ENCODE measurements at regions not wholly inside any gene's neighbourhood (a gene's known extent, or its start where the extent isn't known, plus 50 kb on each side); places are given as distances from the start of the nearest gene placed in this dataset.

GRCh38 chr9:1722404-1722803, 292.7 kb upstream of the SMARCA2 start:
- H3K4me2 ChIP-seq (replicated peaks; ENCODE audit: extremely low read depth, low read length, poor library complexity, severe bottlenecking), result no peak overlapping the region
- H3K36me3 Mint-ChIP-seq, result no peaks in the 10 kb centered on the region
- H3K9me3 ChIP-seq (replicated peaks in 1 of 2; ENCODE audit: control insufficient read depth in 1 of 2, insufficient read depth in 1 of 2, low read length in 2 of 2), result no peaks in the 10 kb centered on the region
- H3K27ac ChIP-seq (ENCODE audit: low read depth in 1 of 2, low read length in 2 of 2), result no peak overlapping the region
- no CpG with 5 or more reads among the region's 1 CpG for WGBS (ENCODE audit: insufficient coverage)
- intact Hi-C loops (cut with micrococcal nuclease), result no loop called here
- no peaks in the 10 kb centered on the region for H3K27me3 ChIP-seq (ENCODE audit: control insufficient read depth in 2 of 2, insufficient read depth in 2 of 2, low read length in 2 of 2)
- H3K27me3 Mint-ChIP-seq (ENCODE audit: low read depth in 3 of 3), result peaks cover 0 to 2% (median 0%) of the 10 kb centered on the region in 3 donors
- TF ChIP-seq CTCF (IDR thresholded peaks at IDR 0.05), result no peak
- H3K9me3 Mint-ChIP-seq, result peaks cover 0 to 5% (median 0%) of the 10 kb centered on the region in 7 donors
- no peak for DNase-seq
- no peak overlapping the region for H2AFZ ChIP-seq (ENCODE audit: insufficient read depth, low read depth, low read length, poor library complexity, severe bottlenecking)
- no peak overlapping the region for H3K9ac ChIP-seq (ENCODE audit: insufficient read depth, low read length, poor library complexity, severe bottlenecking)
- no peak overlapping the region for H3K4me3 ChIP-seq (replicated peaks in 1 of 3; ENCODE audit: low read depth in 2 of 3, low read length in 3 of 3)
- H3K4me1 ChIP-seq (ENCODE audit: control insufficient read depth in 1 of 2, insufficient read depth in 2 of 2, low read length in 2 of 2), result no peaks in the 10 kb centered on the region
- H3K27ac Mint-ChIP-seq, result no peak overlapping the region
- H3K79me2 ChIP-seq (ENCODE audit: insufficient read depth, low read length), result no peaks in the 10 kb centered on the region
- H3K4me1 Mint-ChIP-seq, result no peaks in the 10 kb centered on the region
- H3K36me3 ChIP-seq (replicated peaks in 1 of 2; ENCODE audit: control insufficient read depth in 1 of 2, insufficient read depth in 2 of 2, low read length in 2 of 2), result no peaks in the 10 kb centered on the region
- no peak overlapping the region for H3K4me3 Mint-ChIP-seq
- no peaks in the 10 kb centered on the region for H4K20me1 ChIP-seq (ENCODE audit: insufficient read depth, low read length)

- Histone ChIP-seq H3K4me2 (replicated peaks; ENCODE audit: extremely low read depth, low read length, poor library complexity, severe bottlenecking) (no peak overlapping the region), H2AFZ (ENCODE audit: insufficient read depth, low read depth, low read length, poor library complexity, severe bottlenecking) (no peak overlapping the region), H3K27me3 (ENCODE audit: control insufficient read depth in 2 of 2, insufficient read depth in 2 of 2, low read length in 2 of 2) (no peaks in the 10 kb centered on the region), H3K9me3 (replicated peaks in 1 of 2; ENCODE audit: control insufficient read depth in 1 of 2, insufficient read depth in 1 of 2, low read length in 2 of 2) (no peaks in the 10 kb centered on the region), H3K4me1 (ENCODE audit: control insufficient read depth in 1 of 2, insufficient read depth in 2 of 2, low read length in 2 of 2) (no peaks in the 10 kb centered on the region), H4K20me1 (ENCODE audit: insufficient read depth, low read length) (no peaks in the 10 kb centered on the region), H3K36me3 (replicated peaks in 1 of 2; ENCODE audit: control insufficient read depth in 1 of 2, insufficient read depth in 2 of 2, low read length in 2 of 2) (no peaks in the 10 kb centered on the region), H3K4me3 (replicated peaks in 1 of 3; ENCODE audit: low read depth in 2 of 3, low read length in 3 of 3) (no peak overlapping the region), H3K79me2 (ENCODE audit: insufficient read depth, low read length) (no peaks in the 10 kb centered on the region), H3K9ac (ENCODE audit: insufficient read depth, low read length, poor library complexity, severe bottlenecking) (no peak overlapping the region), H3K27ac (ENCODE audit: low read depth in 1 of 2, low read length in 2 of 2) (no peak overlapping the region)
- peaks cover 0 to 5% (median 0%) of the 10 kb centered on the region in 7 donors for H3K9me3 Mint-ChIP-seq
- H3K36me3 Mint-ChIP-seq, result no peaks in the 10 kb centered on the region
- no peak for DNase-seq
- H3K27me3 Mint-ChIP-seq (ENCODE audit: low read depth in 3 of 3), result peaks cover 0 to 2% (median 0%) of the 10 kb centered on the region in 3 donors
- H3K4me3 Mint-ChIP-seq, result no peak overlapping the region
- intact Hi-C loops (cut with micrococcal nuclease), result no loop called here
- no peak overlapping the region for H3K27ac Mint-ChIP-seq
- TF ChIP-seq CTCF (IDR thresholded peaks at IDR 0.05), result no peak
- no peaks in the 10 kb centered on the region for H3K4me1 Mint-ChIP-seq
- WGBS (ENCODE audit: insufficient coverage), result no CpG with 5 or more reads among the region's 3 CpGs
Observed at GRCh38 chr9:1723522-1724015, 291.6 kb upstream of the SMARCA2 start.

All from CD14-positive monocyte (primary cell).